GM12873 (cell line): ENCODE measurements at regions not wholly inside any gene's neighbourhood (a gene's known extent, or its start where the extent isn't known, plus 50 kb on each side); places are given as distances from the start of the nearest gene placed in this dataset.

Experiments
- TF ChIP-seq, protein P1 (sequence below): IDR thresholded peaks from 2 replicates; pipeline ENCODE4 v1.5.1; 2012; ENCODE audit warnings: low read depth, mild to moderate bottlenecking, moderate library complexity, low read length, control low read depth; ENCODE audit not compliant: insufficient read depth; ENCODE audit errors: missing control alignments

DNA sequence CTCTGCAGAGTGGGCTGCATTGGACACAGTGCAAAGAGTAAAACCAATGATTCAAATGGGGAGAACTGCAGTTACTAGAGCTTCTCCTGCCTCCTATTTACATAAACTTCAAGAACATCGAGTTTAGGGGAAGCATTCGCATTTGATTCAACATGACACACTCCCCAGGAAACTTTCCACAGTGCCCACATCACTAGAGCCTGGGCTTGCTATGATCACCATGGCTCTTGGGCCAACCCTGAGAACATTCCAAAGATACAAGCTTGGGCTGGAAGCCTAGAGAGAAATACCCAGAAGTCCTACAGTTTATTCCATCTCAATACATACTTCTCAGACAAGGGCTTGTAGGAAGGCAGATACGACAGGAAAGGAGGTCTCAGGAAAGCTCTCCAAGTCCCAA is 337.9 kb downstream of the CD83 start:
- TF ChIP-seq, protein P1, sequence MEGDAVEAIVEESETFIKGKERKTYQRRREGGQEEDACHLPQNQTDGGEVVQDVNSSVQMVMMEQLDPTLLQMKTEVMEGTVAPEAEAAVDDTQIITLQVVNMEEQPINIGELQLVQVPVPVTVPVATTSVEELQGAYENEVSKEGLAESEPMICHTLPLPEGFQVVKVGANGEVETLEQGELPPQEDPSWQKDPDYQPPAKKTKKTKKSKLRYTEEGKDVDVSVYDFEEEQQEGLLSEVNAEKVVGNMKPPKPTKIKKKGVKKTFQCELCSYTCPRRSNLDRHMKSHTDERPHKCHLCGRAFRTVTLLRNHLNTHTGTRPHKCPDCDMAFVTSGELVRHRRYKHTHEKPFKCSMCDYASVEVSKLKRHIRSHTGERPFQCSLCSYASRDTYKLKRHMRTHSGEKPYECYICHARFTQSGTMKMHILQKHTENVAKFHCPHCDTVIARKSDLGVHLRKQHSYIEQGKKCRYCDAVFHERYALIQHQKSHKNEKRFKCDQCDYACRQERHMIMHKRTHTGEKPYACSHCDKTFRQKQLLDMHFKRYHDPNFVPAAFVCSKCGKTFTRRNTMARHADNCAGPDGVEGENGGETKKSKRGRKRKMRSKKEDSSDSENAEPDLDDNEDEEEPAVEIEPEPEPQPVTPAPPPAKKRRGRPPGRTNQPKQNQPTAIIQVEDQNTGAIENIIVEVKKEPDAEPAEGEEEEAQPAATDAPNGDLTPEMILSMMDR = no peak

DNA sequence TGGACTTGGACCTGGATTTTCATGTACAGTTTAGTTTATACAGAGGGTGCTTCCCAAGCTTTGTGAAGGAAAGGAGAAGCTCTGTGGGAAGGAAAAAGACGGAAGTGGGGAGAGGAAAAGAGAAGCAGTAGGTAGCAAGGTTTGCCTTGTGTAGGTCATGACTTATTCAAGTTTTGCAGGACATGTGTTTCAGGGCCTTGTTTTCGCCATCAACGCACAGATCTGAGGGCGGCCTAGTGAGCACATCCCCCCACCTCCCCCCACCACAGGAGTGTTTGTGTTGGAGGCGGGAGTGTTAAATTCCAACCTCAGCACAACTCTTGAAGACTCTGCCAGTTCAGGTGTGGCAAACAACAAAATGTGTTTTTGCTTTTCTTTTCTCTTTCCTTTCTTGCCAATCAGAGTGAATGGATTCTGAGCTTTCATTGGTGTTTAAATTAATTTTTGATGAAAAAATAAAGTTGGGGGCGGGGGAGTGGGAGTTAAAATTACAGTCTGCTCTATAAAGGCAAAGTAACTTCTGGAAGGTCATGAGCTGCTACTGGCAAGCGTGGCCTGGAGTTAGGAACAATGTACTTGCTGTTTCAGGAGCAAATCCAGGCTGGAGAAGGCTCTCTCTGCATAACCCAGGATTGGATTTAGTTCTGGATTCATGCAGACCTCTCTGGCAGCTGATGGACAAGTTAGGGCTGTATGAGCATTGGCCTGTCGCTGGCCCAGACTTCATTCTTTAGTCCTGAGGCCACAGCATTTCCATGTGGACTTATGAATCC is 338.5 kb downstream of the CD83 start:
- TF ChIP-seq, protein P1 = no peak

GRCh38 chr6:14456941-14457340 is 339.4 kb downstream of the CD83 start:
- TF ChIP-seq, protein P1 = no peak

GRCh38 chr6:14458669-14459266 is 341.2 kb downstream of the CD83 start:
- TF ChIP-seq, protein P1 = no peak

DNA sequence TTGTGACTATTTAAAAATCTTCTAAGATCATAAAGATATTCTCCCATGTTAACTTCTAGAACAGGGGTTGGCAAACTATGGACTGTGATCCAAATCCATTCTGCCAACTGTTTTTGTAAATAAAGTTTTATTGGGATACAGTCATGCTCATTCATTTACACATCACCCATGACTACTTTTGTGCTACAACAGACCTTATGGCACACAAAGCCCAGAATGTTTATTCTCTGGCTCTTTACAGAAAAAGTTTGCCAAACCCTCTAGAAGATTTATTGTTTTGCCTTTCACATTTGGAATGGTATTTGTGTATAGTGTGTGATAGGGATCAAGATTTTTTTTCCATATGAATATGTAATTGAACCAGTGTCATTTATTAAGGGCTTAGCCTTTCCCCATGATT is 341.7 kb downstream of the CD83 start:
- TF ChIP-seq, protein P1 = no peak

DNA sequence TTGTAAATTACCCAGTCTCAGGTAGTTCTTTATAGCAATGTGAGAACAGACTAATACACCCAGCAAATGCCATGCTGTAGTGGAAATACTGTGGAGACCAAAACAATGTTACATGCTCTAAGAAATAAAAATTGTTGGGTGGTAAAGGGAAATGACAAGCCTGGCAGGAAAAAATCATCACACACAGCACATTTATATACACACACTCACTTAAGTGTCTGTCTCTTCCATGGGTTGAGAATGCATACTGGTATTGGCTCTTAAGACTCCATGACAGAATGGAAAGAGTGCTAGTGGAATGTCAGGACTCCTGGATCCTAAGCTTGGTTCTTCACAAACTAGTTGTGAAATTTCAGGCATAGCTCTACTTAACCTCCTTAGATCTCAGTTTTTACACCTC is 343.0 kb downstream of the CD83 start:
- TF ChIP-seq, protein P1 = no peak

DNA sequence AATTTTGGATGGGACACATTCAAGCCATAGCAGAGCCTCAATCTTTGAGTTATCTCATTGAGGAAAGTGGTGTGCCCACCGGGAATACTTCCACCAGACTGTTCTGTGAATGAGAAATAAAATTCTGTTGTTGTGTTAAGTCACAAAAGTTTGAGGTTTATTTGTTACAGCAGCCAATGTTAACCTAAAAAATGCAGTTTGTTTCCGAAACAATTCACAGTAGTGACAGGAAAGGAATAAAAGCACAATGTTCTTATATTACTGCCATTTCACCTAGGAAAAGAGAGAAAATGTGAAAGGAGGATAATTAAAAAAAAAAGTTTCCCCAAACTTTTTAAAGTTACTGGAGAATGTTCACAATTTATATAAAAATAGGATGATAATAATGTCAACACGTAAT is 344.6 kb downstream of the CD83 start:
- TF ChIP-seq, protein P1 = no peak
